ENCODE measurements at regions not wholly inside any gene's neighbourhood (a gene's known extent, or its start where the extent isn't known, plus 50 kb on each side); places are given as distances from the start of the nearest gene placed in this dataset.
A peak's percentile ranks its signal among the peaks of the same experiment; 100 is the strongest.
"Not testable (repeated sequence)": the region's sequence is repeated elsewhere in the genome, so short reads cannot be mapped to it uniquely, and the experiment has no call there.

DNA sequence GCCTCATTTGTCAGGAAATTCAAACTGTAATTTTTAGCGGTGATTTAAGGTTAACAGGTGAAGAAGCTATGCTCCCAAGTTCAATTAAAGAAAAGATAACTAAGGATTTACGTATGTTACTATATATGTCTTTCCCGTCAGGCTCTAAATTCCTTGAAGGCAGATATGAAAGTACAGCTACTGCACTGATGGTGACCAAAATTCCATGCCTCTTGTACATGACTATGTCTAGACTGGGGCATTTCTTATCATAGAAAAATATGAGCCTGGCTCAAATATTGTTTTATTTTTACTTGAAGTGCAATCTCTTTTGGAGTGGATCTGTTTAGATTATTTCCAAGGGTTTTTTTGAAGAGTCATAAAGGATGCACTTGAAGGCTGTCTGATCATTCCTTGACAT, 647.1 kb upstream of the KCNMB2 start:
- intact Hi-C loops (cut with DNase I) = no loop called here
- WGBS, 2 donors = 87 to 98% methylated on average over 3 of the region's 3 CpGs
- H3K27ac ChIP-seq = no peak overlapping the region
- no peaks in the 10 kb centered on the region for H3K9me3 ChIP-seq
- no peak for TF ChIP-seq CTCF (IDR thresholded peaks at IDR 0.05)
- TF ChIP-seq POLR2A (IDR thresholded peaks at IDR 0.05) = no peak
- DNase-seq = no peak
- no peak overlapping the region for H3K4me3 ChIP-seq
- no peaks in the 10 kb centered on the region for H3K4me1 ChIP-seq
- H3K27me3 ChIP-seq = no peaks in the 10 kb centered on the region
- no peaks in the 10 kb centered on the region for H3K36me3 ChIP-seq

DNA sequence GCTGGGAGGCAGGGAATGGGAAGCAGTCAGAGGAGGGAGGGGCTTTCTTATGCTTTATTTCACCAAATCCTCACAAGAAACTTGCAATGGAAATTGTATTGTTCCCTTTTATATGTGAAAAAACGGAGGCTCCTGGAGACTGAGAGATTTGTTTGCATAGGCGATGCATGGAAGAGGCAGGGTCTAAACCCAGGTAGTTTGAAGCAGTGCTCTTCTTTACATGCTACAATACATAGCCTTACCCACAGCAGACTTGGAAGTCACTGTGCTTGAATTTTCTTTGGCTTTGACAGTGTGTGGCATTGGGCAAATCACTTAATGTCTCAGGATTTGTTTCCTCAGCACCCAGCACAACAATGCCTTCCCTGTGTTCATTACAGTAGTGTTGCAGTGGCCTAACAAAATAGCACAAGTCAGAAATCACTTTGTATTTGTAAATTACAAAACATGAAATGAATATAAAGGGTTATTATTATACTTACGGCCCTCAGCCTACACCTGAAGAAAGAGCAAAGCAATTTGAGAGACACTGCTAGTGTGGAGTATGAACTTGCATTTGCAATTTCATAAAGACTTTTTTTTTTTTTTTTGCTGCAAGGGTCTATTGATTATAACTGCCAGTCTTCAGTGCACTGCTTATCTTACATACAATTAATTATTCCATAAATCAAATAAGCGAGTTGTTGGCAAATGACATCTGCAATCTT, 646.4 kb upstream of the KCNMB2 start:
- TF ChIP-seq CTCF (IDR thresholded peaks at IDR 0.05) (no peak), POLR2A (IDR thresholded peaks at IDR 0.05) (no peak)
- 82 to 84% methylated on average over 4 of the region's 4 CpGs for whole genome bisulfite sequencing, 2 donors
- H3K4me1 ChIP-seq = no peaks in the 10 kb centered on the region

GRCh38 chr3:177890359-177890683, 645.9 kb upstream of the KCNMB2 start:
- H3K27me3 ChIP-seq = no peaks in the 10 kb centered on the region
- H3K4me1 ChIP-seq = no peaks in the 10 kb centered on the region
- no peak overlapping the region for H3K4me3 ChIP-seq
- DNase-seq = no peak
- intact Hi-C loops (cut with DNase I) = no loop called here
- TF ChIP-seq CTCF (IDR thresholded peaks at IDR 0.05) (no peak), POLR2A (IDR thresholded peaks at IDR 0.05) (no peak)
- no peaks in the 10 kb centered on the region for H3K36me3 ChIP-seq
- no peak overlapping the region for H3K27ac ChIP-seq
- no peaks in the 10 kb centered on the region for H3K9me3 ChIP-seq
- 51 to 64% methylated on average over 2 of the region's 2 CpGs for WGBS, 2 donors

More for the DNA sequence above, 646.4 kb upstream of the KCNMB2 start:
- no peak for DNase-seq
- Histone ChIP-seq H3K9me3 (no peaks in the 10 kb centered on the region), H3K36me3 (no peaks in the 10 kb centered on the region), H3K4me3 (no peak overlapping the region), H3K27ac (no peak overlapping the region), H3K27me3 (no peaks in the 10 kb centered on the region)
- intact Hi-C loops (cut with DNase I) = no loop called here

GRCh38 chr3:177891569-177891968, 644.7 kb upstream of the KCNMB2 start:
- H3K4me1 ChIP-seq; DNase-seq; H3K4me3 ChIP-seq; H3K27me3 ChIP-seq; H3K36me3 ChIP-seq; H3K27ac ChIP-seq; H3K9me3 ChIP-seq; intact Hi-C loops (cut with DNase I): not testable (repeated sequence)
- WGBS, 2 donors = 83 to 100% methylated on average over 1 of the region's 29 CpGs

DNA sequence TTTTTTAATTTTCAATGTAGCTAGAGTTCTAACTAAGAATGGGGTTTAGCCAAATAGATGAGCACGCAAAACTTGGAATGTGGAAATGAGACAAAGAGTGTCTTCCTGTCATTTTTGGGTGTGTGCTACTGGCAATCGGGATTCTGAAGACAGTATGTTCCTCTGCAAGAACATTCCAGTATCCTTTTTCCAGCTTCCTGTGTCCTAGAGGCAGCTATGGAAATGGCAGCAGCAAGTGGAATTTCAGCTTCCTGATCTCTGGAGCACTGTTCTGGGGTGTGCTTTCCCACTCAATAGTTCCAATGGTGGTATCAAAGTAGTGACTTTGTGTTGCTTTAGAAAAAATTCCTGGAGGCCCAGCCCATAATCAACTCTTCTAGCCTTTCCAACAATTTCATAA, 642.9 kb upstream of the KCNMB2 start:
- intact Hi-C loops (cut with DNase I) = no loop called here
- DNase-seq = no peak

More for the DNA sequence above, 642.9 kb upstream of the KCNMB2 start:
- Histone ChIP-seq H3K9me3 (peaks cover 0 to 13% (median 0%) of the 10 kb centered on the region in 3 donors), H3K36me3 (no peaks in the 10 kb centered on the region), H3K27ac (no peak overlapping the region), H3K27me3 (no peaks in the 10 kb centered on the region), H3K4me1 (no peaks in the 10 kb centered on the region), H3K4me3 (no peak overlapping the region)
- TF ChIP-seq CTCF (IDR thresholded peaks at IDR 0.05) (peak in 3 of 6 experiments; percentile 15 to 26 (median 17)), POLR2A (IDR thresholded peaks at IDR 0.05) (no peak)
- WGBS, 2 donors = 68 to 72% methylated on average over 2 of the region's 2 CpGs
